NCI-H1694 treated with DMSO at 0.1 percent for 48 hours (cell line): ENCODE measurements at regions not wholly inside any gene's neighbourhood (a gene's known extent, or its start where the extent isn't known, plus 50 kb on each side); places are given as distances from the start of the nearest gene placed in this dataset.

Experiments
- DNase-seq: peaks from one replicate; lab custom pipeline; 2025; lab: John Stamatoyannopoulos, UW

- DNase-seq: no peak
Observed at GRCh38 chr1:47574451-47575165, 136.8 kb downstream of the FOXD2 start.

GRCh38 chr1:47575855-47576757, 138.3 kb downstream of the FOXD2 start:
- no peak for DNase-seq

- no peak for DNase-seq
Observed at GRCh38 chr1:47576758-47577115, 138.9 kb downstream of the FOXD2 start.

GRCh38 chr1:47577303-47578025, 139.6 kb downstream of the FOXD2 start:
- DNase-seq: no peak

GRCh38 chr1:47578026-47578720, 140.3 kb downstream of the FOXD2 start:
- DNase-seq: no peak

GRCh38 chr1:47578721-47579419, 141.0 kb downstream of the FOXD2 start:
- no peak for DNase-seq

GRCh38 chr1:47579809-47580208, 142.0 kb downstream of the FOXD2 start:
- DNase-seq: no peak

GRCh38 chr1:47580451-47580995, 142.7 kb downstream of the FOXD2 start:
- no peak for DNase-seq

GRCh38 chr1:47582891-47583608, 145.2 kb downstream of the FOXD2 start:
- DNase-seq: no peak

- no peak for DNase-seq
Observed at GRCh38 chr1:47584249-47584648, 146.4 kb downstream of the FOXD2 start.

- no peak for DNase-seq
Observed at GRCh38 chr1:47585141-47585902, 147.5 kb downstream of the FOXD2 start.

- DNase-seq: no peak
Observed at GRCh38 chr1:47587891-47588582, 150.2 kb downstream of the FOXD2 start.

- DNase-seq: no peak
Observed at GRCh38 chr1:47590523-47591225, 152.8 kb downstream of the FOXD2 start.

- DNase-seq: no peak
Observed at GRCh38 chr1:47591801-47592200, 154.0 kb downstream of the FOXD2 start.

GRCh38 chr1:47592296-47593012, 154.6 kb downstream of the FOXD2 start:
- DNase-seq: no peak

- no peak for DNase-seq
Observed at GRCh38 chr1:47593013-47593568, 155.2 kb downstream of the FOXD2 start.

- no peak for DNase-seq
Observed at GRCh38 chr1:47593598-47594285, 155.9 kb downstream of the FOXD2 start.
